H9 (cell line): ENCODE measurements at regions not wholly inside any gene's neighbourhood (a gene's known extent, or its start where the extent isn't known, plus 50 kb on each side); places are given as distances from the start of the nearest gene placed in this dataset.

Experiments
- DNase-seq: peaks from one replicate; pipeline ENCODE4 v3.0.0-alpha.2; 2017
- H2AFZ ChIP-seq: one replicate; pipeline ENCODE4 v1.6.1; 2013; ENCODE audit warnings: mild to moderate bottlenecking, low read length, control low read depth, moderate library complexity
- H2AK5ac ChIP-seq: 2 replicates; pipeline ENCODE4 v1.6.1; 2013; ENCODE audit warnings: low read length, control low read depth, mixed read lengths; ENCODE audit not compliant: insufficient read length
- H2BK120ac ChIP-seq: one replicate; pipeline ENCODE4 v1.6.1; 2013; ENCODE audit warnings: low read depth, mild to moderate bottlenecking, low read length, control low read depth, inconsistent platforms; ENCODE audit not compliant: poor library complexity, severe bottlenecking
- H2BK12ac ChIP-seq: 2 replicates; pipeline ENCODE4 v1.6.1; 2013; ENCODE audit warnings: low read length, control low read depth, mixed read lengths, low read depth; ENCODE audit not compliant: insufficient read length
- H2BK15ac ChIP-seq: 2 replicates; pipeline ENCODE4 v1.6.1; 2013; ENCODE audit warnings: low read depth, low read length, control low read depth
- H2BK20ac ChIP-seq: one replicate; pipeline ENCODE4 v1.6.1; 2013; ENCODE audit warnings: low read depth, mild to moderate bottlenecking, low read length, control low read depth, inconsistent platforms; ENCODE audit not compliant: poor library complexity, severe bottlenecking
- H2BK5ac ChIP-seq: 2 replicates; pipeline ENCODE4 v1.6.1; 2013; ENCODE audit warnings: low read length, control low read depth, mixed read lengths; ENCODE audit not compliant: insufficient read length
- H3K14ac ChIP-seq: 2 replicates; pipeline ENCODE4 v1.6.1; 2013; ENCODE audit warnings: low read length, control low read depth; ENCODE audit not compliant: insufficient read depth
- H3K18ac ChIP-seq: 2 replicates; pipeline ENCODE4 v1.6.1; 2013; ENCODE audit warnings: low read depth, mild to moderate bottlenecking, mixed read lengths, low read length, control low read depth; ENCODE audit not compliant: insufficient read length
- H3K23ac ChIP-seq: 2 replicates; pipeline ENCODE4 v1.6.1; 2013; ENCODE audit warnings: low read length, control low read depth, mixed read lengths, low read depth; ENCODE audit not compliant: insufficient read length
- H3K23me2 ChIP-seq: 2 replicates; pipeline ENCODE4 v1.6.1; 2013; ENCODE audit warnings: low read depth, mild to moderate bottlenecking, mixed read lengths, low read length, control low read depth; ENCODE audit not compliant: insufficient read length, poor library complexity, severe bottlenecking
- H3K27ac ChIP-seq: 2 replicates; pipeline ENCODE4 v1.5.1; 2013; ENCODE audit warnings: low read length, control low read depth, mixed read lengths, low read depth; ENCODE audit not compliant: insufficient read length
- H3K27me3 ChIP-seq: 2 replicates; pipeline ENCODE4 v1.6.1; 2013; ENCODE audit warnings: low read length, control low read depth, inconsistent platforms; ENCODE audit not compliant: insufficient read depth
- H3K4ac ChIP-seq: 2 replicates; pipeline ENCODE4 v1.6.1; 2013; ENCODE audit warnings: low read depth, mild to moderate bottlenecking, control low read depth, inconsistent platforms, low read length, moderate library complexity
- H3K4me1 ChIP-seq: 2 replicates; pipeline ENCODE4 v1.6.1; 2013; ENCODE audit warnings: low read length, control low read depth, inconsistent platforms; ENCODE audit not compliant: insufficient read depth
- H3K4me2 ChIP-seq: 2 replicates; pipeline ENCODE4 v1.6.1; 2013; ENCODE audit warnings: low read length, control low read depth, mixed read lengths; ENCODE audit not compliant: insufficient read length, insufficient read depth
- H3K56ac ChIP-seq: 2 replicates; pipeline ENCODE4 v1.6.1; 2013; ENCODE audit warnings: low read depth, mild to moderate bottlenecking, mixed read lengths, low read length, control low read depth; ENCODE audit not compliant: insufficient read length
- H3K79me1 ChIP-seq: 2 replicates; pipeline ENCODE4 v1.6.1; 2013; ENCODE audit warnings: low read depth, mild to moderate bottlenecking, moderate library complexity, low read length, control low read depth, inconsistent platforms; ENCODE audit not compliant: insufficient read depth, poor library complexity, severe bottlenecking
- H3K79me2 ChIP-seq: 2 replicates; pipeline ENCODE4 v1.6.1; 2013; ENCODE audit warnings: low read length, control low read depth, inconsistent platforms; ENCODE audit not compliant: insufficient read depth
- H3K9ac ChIP-seq: 2 replicates; pipeline ENCODE4 v1.6.1; 2013; ENCODE audit warnings: low read length, control low read depth, mixed read lengths; ENCODE audit not compliant: insufficient read length; ENCODE audit errors: extremely low read depth
- H3K9me3 ChIP-seq: one replicate; pipeline ENCODE4 v1.6.1; 2013; ENCODE audit warnings: low read depth, low read length, inconsistent platforms; ENCODE audit not compliant: control insufficient read depth
- H3T11ph ChIP-seq: one replicate; pipeline ENCODE4 v1.6.1; 2013; ENCODE audit warnings: mild to moderate bottlenecking, low read length, control low read depth, inconsistent platforms
- H4K20me1 ChIP-seq: one replicate; pipeline ENCODE4 v1.6.1; 2013; ENCODE audit not compliant: control insufficient read depth, insufficient read length, insufficient read depth
- H4K5ac ChIP-seq: 2 replicates; pipeline ENCODE4 v1.6.1; 2013; ENCODE audit warnings: low read depth, mild to moderate bottlenecking, mixed read lengths, low read length, control low read depth; ENCODE audit not compliant: insufficient read length
- H4K8ac ChIP-seq: replicated peaks from 2 replicates; pipeline ENCODE4 v1.6.1; 2013; ENCODE audit warnings: low read length, control low read depth, mixed read lengths, low read depth; ENCODE audit not compliant: insufficient read length
- H4K91ac ChIP-seq: 2 replicates; pipeline ENCODE4 v1.6.1; 2013; ENCODE audit warnings: low read depth, mild to moderate bottlenecking, moderate library complexity, mixed read lengths, low read length, control low read depth; ENCODE audit not compliant: insufficient read length
- H3K27ac Mint-ChIP-seq, 3 experiments: 2 replicates in 2 of 3; 3 replicates in 1 of 3; pipeline ENCODE4 v1.8.0; 2020 to 2021; ENCODE audit warnings: mixed read lengths in 3 of 3, mild to moderate bottlenecking in 1 of 3, moderate library complexity in 1 of 3
- H3K27me3 Mint-ChIP-seq: 2 replicates; pipeline ENCODE4 v1.8.0; 2021; ENCODE audit warnings: low read depth, mild to moderate bottlenecking, moderate library complexity, mixed read lengths
- H3K36me3 Mint-ChIP-seq, 3 experiments: 2 replicates in 2 of 3; 3 replicates in 1 of 3; pipeline ENCODE4 v1.8.0; 2020 to 2021; ENCODE audit warnings: low read depth in 3 of 3, mixed read lengths in 3 of 3; ENCODE audit not compliant: insufficient read depth in 1 of 3
- H3K4me1 Mint-ChIP-seq, 2 experiments: 2 replicates each; pipeline ENCODE4 v1.8.0; 2020; ENCODE audit warnings: mixed read lengths in 2 of 2
- H3K4me3 Mint-ChIP-seq, 2 experiments: 2 replicates in 1 of 2; 3 replicates in 1 of 2; pipeline ENCODE4 v1.8.0; 2020 to 2021; ENCODE audit warnings: mild to moderate bottlenecking in 2 of 2, mixed read lengths in 2 of 2, moderate library complexity in 1 of 2
- H3K9me3 Mint-ChIP-seq, 2 experiments: 2 replicates in 1 of 2; 3 replicates in 1 of 2; pipeline ENCODE4 v1.8.0; 2020; ENCODE audit warnings: mild to moderate bottlenecking in 2 of 2, mixed read lengths in 2 of 2, moderate library complexity in 1 of 2
- WGBS: extraction: QIAGEN DNeasy Blood & Tissue Kit; methylation state at CpG from one replicate; pipeline ENCODE4 v1.1.7; 2013; ENCODE audit warnings: missing lambda C conversion rate, low lambda C conversion rate, mixed read lengths; ENCODE audit not compliant: insufficient read length; ENCODE audit errors: extremely low coverage; 5-methylcytosine and 5-hydroxymethylcytosine counted together
- TF ChIP-seq, protein P1 (sequence below): fragments of 200-600 bp; sonication (generic); conservative IDR thresholded peaks from 3 replicates; pipeline ENCODE4 v1.8.0; 2021; ENCODE audit warnings: antibody characterized with exemption, mild to moderate bottlenecking

GRCh38 chr9:84163052-84163650 is 177.4 kb downstream of the SLC28A3 start:
- Histone ChIP-seq H3K18ac (no peak overlapping the region), H3K4ac (no peak overlapping the region), H3T11ph (no peak overlapping the region), H3K23ac (no peak overlapping the region), H3K79me2 (no peaks in the 10 kb centered on the region), H4K20me1 (no peaks in the 10 kb centered on the region), H2BK12ac (no peak overlapping the region), H3K23me2 (no peaks in the 10 kb centered on the region), H3K27me3 (no peaks in the 10 kb centered on the region), H4K91ac (no peak overlapping the region), H2BK120ac (no peak overlapping the region), H3K27ac (no peak overlapping the region), H3K4me1 (no peaks in the 10 kb centered on the region), H3K4me2 (no peak overlapping the region), H2AFZ (no peak overlapping the region), H2BK20ac (no peak overlapping the region), H3K79me1 (no peaks in the 10 kb centered on the region), H4K8ac (no peak overlapping the region), H2AK5ac (no peak overlapping the region), H3K56ac (no peak overlapping the region), H2BK15ac (no peak overlapping the region), H4K5ac (no peak overlapping the region), H2BK5ac (no peak overlapping the region), H3K14ac (no peak overlapping the region), H3K9me3 (no peaks in the 10 kb centered on the region), H3K9ac (no peak overlapping the region)
- TF ChIP-seq, protein P1, sequence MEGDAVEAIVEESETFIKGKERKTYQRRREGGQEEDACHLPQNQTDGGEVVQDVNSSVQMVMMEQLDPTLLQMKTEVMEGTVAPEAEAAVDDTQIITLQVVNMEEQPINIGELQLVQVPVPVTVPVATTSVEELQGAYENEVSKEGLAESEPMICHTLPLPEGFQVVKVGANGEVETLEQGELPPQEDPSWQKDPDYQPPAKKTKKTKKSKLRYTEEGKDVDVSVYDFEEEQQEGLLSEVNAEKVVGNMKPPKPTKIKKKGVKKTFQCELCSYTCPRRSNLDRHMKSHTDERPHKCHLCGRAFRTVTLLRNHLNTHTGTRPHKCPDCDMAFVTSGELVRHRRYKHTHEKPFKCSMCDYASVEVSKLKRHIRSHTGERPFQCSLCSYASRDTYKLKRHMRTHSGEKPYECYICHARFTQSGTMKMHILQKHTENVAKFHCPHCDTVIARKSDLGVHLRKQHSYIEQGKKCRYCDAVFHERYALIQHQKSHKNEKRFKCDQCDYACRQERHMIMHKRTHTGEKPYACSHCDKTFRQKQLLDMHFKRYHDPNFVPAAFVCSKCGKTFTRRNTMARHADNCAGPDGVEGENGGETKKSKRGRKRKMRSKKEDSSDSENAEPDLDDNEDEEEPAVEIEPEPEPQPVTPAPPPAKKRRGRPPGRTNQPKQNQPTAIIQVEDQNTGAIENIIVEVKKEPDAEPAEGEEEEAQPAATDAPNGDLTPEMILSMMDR, result no peak
- no peaks in the 10 kb centered on the region for H3K9me3 Mint-ChIP-seq
- DNase-seq, result no peak
- no peak overlapping the region; a peak in 1 of 7 replicates for H3K27ac Mint-ChIP-seq
- H3K27me3 Mint-ChIP-seq, result peaks cover 34% of the 10 kb centered on the region
- WGBS, result no CpG with 5 or more reads among the region's 5 CpGs
- H3K4me3 Mint-ChIP-seq, result no peak overlapping the region
- peaks cover 4 to 5% of the 10 kb centered on the region in 2 experiments for H3K4me1 Mint-ChIP-seq
- no peaks in the 10 kb centered on the region for H3K36me3 Mint-ChIP-seq
